B cell (primary cell): ENCODE measurements at regions not wholly inside any gene's neighbourhood (a gene's known extent, or its start where the extent isn't known, plus 50 kb on each side); places are given as distances from the start of the nearest gene placed in this dataset.

Source experiments
- ATAC-seq: fragments of 200-7000 bp; cut with Tn5 transposase; one replicate; pipeline ENCODE4 v1.10.0; 2021; ENCODE audit warnings: low read depth, mild to moderate bottlenecking, moderate number of reproducible peaks, moderate library complexity
- CTCF ChIA-PET: fragments of 350-600 bp; sonication (Branson Sonifier 250); formaldehyde crosslinking; loops from one replicate; lab custom pipeline; 2021; ENCODE audit warnings: antibody characterized with exemption, inconsistent platforms; lab: Charles Lee
- POLR2A ChIA-PET: fragments of 350-600 bp; sonication (Branson Sonifier 250); formaldehyde crosslinking; loops from one replicate; lab custom pipeline; 2021; ENCODE audit warnings: antibody characterized with exemption; lab: Charles Lee
- DNase-seq: peaks from one replicate; pipeline ENCODE4 v3.0.0; 2013
- H2AFZ ChIP-seq: 2 replicates; pipeline ENCODE4 v1.6.1; 2012; ENCODE audit warnings: mild to moderate bottlenecking, low read depth, low read length; ENCODE audit not compliant: insufficient read depth, poor library complexity, severe bottlenecking
- H3K27ac ChIP-seq, 2 donors: 1 replicate in 1 of 2; 2 replicates in 1 of 2; pipeline ENCODE4 v1.5.1; 2012 to 2013; ENCODE audit warnings: low read length in 2 of 2, mild to moderate bottlenecking in 2 of 2, moderate library complexity in 1 of 2
- H3K27me3 ChIP-seq, 4 experiments: fragments of 200-600 bp in 1 of 4; sonication (generic) in 1 of 4; replicated peaks in 1 of 4; 1 replicate in 2 of 4; 2 replicates in 2 of 4; pipeline versions ENCODE4 v1.6.1 to v1.7.0; 2013 to 2016; ENCODE audit warnings: low read length in 3 of 4, mild to moderate bottlenecking in 2 of 4, mixed read lengths in 1 of 4, moderate library complexity in 1 of 4; ENCODE audit not compliant: insufficient read depth in 4 of 4, control insufficient read depth in 3 of 4; ENCODE audit errors: control extremely low read depth in 1 of 4
- H3K36me3 ChIP-seq, 2 experiments: replicated peaks in 1 of 2; 1 replicate in 1 of 2; 2 replicates in 1 of 2; pipeline versions ENCODE4 v1.6.1 to v1.7.1; 2013; ENCODE audit warnings: low read length in 1 of 2; ENCODE audit not compliant: insufficient read depth in 2 of 2, control insufficient read depth in 1 of 2; ENCODE audit errors: control extremely low read depth in 1 of 2, extremely low read depth in 1 of 2
- H3K4me1 ChIP-seq, 2 donors: fragments of 200-600 bp in 1 of 2; sonication (generic) in 1 of 2; 1 replicate in 1 of 2; 2 replicates in 1 of 2; pipeline versions ENCODE4 v1.5.1 to v1.6.1; 2013 to 2017; ENCODE audit warnings: low read length in 2 of 2; ENCODE audit not compliant: control insufficient read depth in 2 of 2, insufficient read depth in 2 of 2
- H3K4me2 ChIP-seq: replicated peaks from 2 replicates; pipeline ENCODE3; 2012; ENCODE audit warnings: mild to moderate bottlenecking, low read depth, low read length; ENCODE audit not compliant: poor library complexity, severe bottlenecking
- H3K4me3 ChIP-seq, 5 experiments: fragments of 200-600 bp in 1 of 5; sonication (generic) in 1 of 5; 1 replicate in 3 of 5; 2 replicates in 2 of 5; pipeline versions ENCODE4 v1.5.1 to v1.7.0; 2011 to 2016; ENCODE audit warnings: low read length in 4 of 5, mild to moderate bottlenecking in 4 of 5, low read depth in 2 of 5, control low read depth in 1 of 5, moderate library complexity in 1 of 5; ENCODE audit not compliant: insufficient read depth in 1 of 5; ENCODE audit errors: control extremely low read depth in 1 of 5, extremely low read depth in 1 of 5
- H3K79me2 ChIP-seq: fragments of 200-600 bp; sonication (generic); one replicate; pipeline ENCODE4 v1.6.0; 2016; ENCODE audit warnings: low read length; ENCODE audit not compliant: control insufficient read depth, insufficient read depth
- H3K9ac ChIP-seq: fragments of 200-600 bp; sonication (generic); 2 replicates; pipeline ENCODE4 v1.6.1; 2017; ENCODE audit warnings: mild to moderate bottlenecking, low read length, moderate library complexity
- H3K9me3 ChIP-seq, 3 donors: one replicate each; pipeline versions ENCODE4 v1.6.1 to v1.7.1; 2013; ENCODE audit warnings: low read length in 2 of 3; ENCODE audit not compliant: control insufficient read depth in 2 of 3, insufficient read depth in 1 of 3; ENCODE audit errors: control extremely low read depth in 1 of 3
- H4K20me1 ChIP-seq: 2 replicates; pipeline ENCODE4 v1.6.0; 2012; ENCODE audit warnings: mild to moderate bottlenecking, low read length; ENCODE audit not compliant: insufficient read depth, control insufficient read depth, poor library complexity, severe bottlenecking
- H3K27ac Mint-ChIP-seq: one replicate; pipeline ENCODE4 v1.8.0; 2021; ENCODE audit warnings: mixed read lengths
- H3K27me3 Mint-ChIP-seq: one replicate; pipeline ENCODE4 v1.8.0; 2021; ENCODE audit warnings: mixed read lengths
- H3K4me1 Mint-ChIP-seq: one replicate; pipeline ENCODE4 v1.8.0; 2021; ENCODE audit warnings: mixed read lengths
- H3K4me3 Mint-ChIP-seq: one replicate; pipeline ENCODE4 v1.8.0; 2021; ENCODE audit warnings: mixed read lengths
- H3K9me3 Mint-ChIP-seq: one replicate; pipeline ENCODE4 v1.8.0; 2022; ENCODE audit warnings: mixed read lengths; ENCODE audit not compliant: insufficient read depth
- EZH2 ChIP-seq: IDR thresholded peaks from 2 replicates; pipeline ENCODE4 v1.6.1; 2012; ENCODE audit warnings: borderline replicate concordance, low read depth, mild to moderate bottlenecking, moderate library complexity, low read length; ENCODE audit not compliant: insufficient read depth, poor library complexity, severe bottlenecking
- WGBS: methylation state at CpG from one replicate; pipeline ENCODE4 v1.1.5; 2013; ENCODE audit warnings: missing lambda C conversion rate; ENCODE audit not compliant: insufficient coverage; 5-methylcytosine and 5-hydroxymethylcytosine counted together
- intact Hi-C: fragments of 100-400 bp; cut with micrococcal nuclease; formaldehyde crosslinking; loops from one replicate; pipeline ENCODE4 v1.10.0; 2022
- TF ChIP-seq, protein P1 (sequence below): fragments of 200-600 bp; IDR thresholded peaks from one replicate; pipeline ENCODE4 v1.8.0; 2022; ENCODE audit warnings: antibody characterized with exemption, mild to moderate bottlenecking

DNA sequence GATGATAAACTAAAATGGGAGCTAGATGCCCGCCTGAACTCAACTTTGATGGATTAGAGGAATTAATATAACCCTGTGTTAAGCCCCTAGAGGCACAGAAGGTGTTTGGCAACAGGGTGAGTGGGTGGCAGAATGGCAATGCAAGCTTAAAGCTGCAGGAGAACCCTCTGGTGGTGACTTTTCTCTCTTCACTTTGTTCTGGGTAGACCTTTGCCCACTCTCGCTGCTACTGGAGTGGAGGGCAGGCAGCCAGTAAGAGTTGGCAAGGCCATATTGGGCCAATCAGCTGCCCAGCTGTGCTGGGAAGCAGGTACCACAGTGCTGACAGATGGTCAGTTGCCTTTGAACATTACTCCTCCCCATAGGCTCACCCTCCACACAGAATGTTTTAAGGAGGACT, 468.2 kb downstream of the MMUT start:
- no peaks in the 10 kb centered on the region for H3K36me3 ChIP-seq
- no peak overlapping the region for H2AFZ ChIP-seq
- H3K9ac ChIP-seq = no peak overlapping the region
- H3K4me1 Mint-ChIP-seq = no peaks in the 10 kb centered on the region
- no peaks in the 10 kb centered on the region for H3K27me3 Mint-ChIP-seq
- WGBS = 60% methylated on average over 1 of the region's 2 CpGs
- H3K4me3 ChIP-seq = no peak overlapping the region
- ChIA-PET CTCF (no interaction called here), POLR2A (no interaction called here)
- H3K4me1 ChIP-seq = no peaks in the 10 kb centered on the region
- H3K4me2 ChIP-seq = no peak overlapping the region
- H3K9me3 Mint-ChIP-seq = peaks cover 2% of the 10 kb centered on the region
- H4K20me1 ChIP-seq = no peaks in the 10 kb centered on the region
- ATAC-seq (no peak), DNase-seq (no peak)
- no peaks in the 10 kb centered on the region for H3K79me2 ChIP-seq
- H3K27ac ChIP-seq = no peak overlapping the region
- H3K4me3 Mint-ChIP-seq = no peak overlapping the region
- H3K27ac Mint-ChIP-seq = no peak overlapping the region
- H3K27me3 ChIP-seq = no peaks in the 10 kb centered on the region
- H3K9me3 ChIP-seq = peaks cover 0 to 16% (median under 1%) of the 10 kb centered on the region in 3 donors
- no peak for TF ChIP-seq EZH2
- TF ChIP-seq, protein P1, sequence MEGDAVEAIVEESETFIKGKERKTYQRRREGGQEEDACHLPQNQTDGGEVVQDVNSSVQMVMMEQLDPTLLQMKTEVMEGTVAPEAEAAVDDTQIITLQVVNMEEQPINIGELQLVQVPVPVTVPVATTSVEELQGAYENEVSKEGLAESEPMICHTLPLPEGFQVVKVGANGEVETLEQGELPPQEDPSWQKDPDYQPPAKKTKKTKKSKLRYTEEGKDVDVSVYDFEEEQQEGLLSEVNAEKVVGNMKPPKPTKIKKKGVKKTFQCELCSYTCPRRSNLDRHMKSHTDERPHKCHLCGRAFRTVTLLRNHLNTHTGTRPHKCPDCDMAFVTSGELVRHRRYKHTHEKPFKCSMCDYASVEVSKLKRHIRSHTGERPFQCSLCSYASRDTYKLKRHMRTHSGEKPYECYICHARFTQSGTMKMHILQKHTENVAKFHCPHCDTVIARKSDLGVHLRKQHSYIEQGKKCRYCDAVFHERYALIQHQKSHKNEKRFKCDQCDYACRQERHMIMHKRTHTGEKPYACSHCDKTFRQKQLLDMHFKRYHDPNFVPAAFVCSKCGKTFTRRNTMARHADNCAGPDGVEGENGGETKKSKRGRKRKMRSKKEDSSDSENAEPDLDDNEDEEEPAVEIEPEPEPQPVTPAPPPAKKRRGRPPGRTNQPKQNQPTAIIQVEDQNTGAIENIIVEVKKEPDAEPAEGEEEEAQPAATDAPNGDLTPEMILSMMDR = no peak
- intact Hi-C loops = no loop called here

DNA sequence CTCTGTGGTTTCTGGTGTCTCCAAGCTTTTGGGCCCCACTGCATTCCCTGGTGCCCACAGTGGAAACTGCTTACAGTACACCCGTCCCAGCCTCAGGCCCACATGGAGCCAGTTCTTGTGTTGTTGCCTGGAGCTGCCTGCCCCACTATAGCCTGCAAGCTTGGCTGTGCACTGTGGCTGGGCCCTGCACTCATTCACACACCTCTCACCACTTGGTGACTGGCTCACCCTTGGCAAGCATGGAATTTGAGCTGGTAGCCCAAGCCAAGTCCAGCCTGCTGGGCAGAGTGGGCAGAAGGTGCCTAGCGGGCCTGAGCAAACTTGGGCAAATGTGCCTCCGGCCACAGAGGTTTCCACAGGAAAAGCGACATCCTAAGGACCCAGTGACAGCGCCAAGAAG, 472.3 kb downstream of the MMUT start:
- no peak overlapping the region for H3K9ac ChIP-seq
- Mint-ChIP-seq H3K27ac (no peak overlapping the region), H3K9me3 (peaks cover 3% of the 10 kb centered on the region), H3K4me1 (no peaks in the 10 kb centered on the region), H3K27me3 (no peaks in the 10 kb centered on the region), H3K4me3 (no peak overlapping the region)
- TF ChIP-seq, protein P1 = no peak
- TF ChIP-seq EZH2 = no peak
- H3K9me3 ChIP-seq = peaks cover 0 to 30% (median 6%) of the 10 kb centered on the region in 3 donors
- H3K36me3 ChIP-seq = no peaks in the 10 kb centered on the region
- ATAC-seq = no peak
- 89% methylated on average over 4 of the region's 5 CpGs for WGBS
- intact Hi-C loops = no loop called here
- POLR2A ChIA-PET = no interaction called here
- no peaks in the 10 kb centered on the region for H4K20me1 ChIP-seq
- CTCF ChIA-PET = no interaction called here
- no peaks in the 10 kb centered on the region for H3K79me2 ChIP-seq
- DNase-seq = no peak
- no peaks in the 10 kb centered on the region for H3K27me3 ChIP-seq
- no peak overlapping the region for H3K4me3 ChIP-seq
- no peaks in the 10 kb centered on the region for H3K4me1 ChIP-seq
- H3K27ac ChIP-seq = no peak overlapping the region
- no peak overlapping the region for H2AFZ ChIP-seq
- H3K4me2 ChIP-seq = no peak overlapping the region
